HG02642 (cell line): ENCODE measurements at regions not wholly inside any gene's neighbourhood (a gene's known extent, or its start where the extent isn't known, plus 50 kb on each side); places are given as distances from the start of the nearest gene placed in this dataset.
"Not testable (repeated sequence)": the region's sequence is repeated elsewhere in the genome, so short reads cannot be mapped to it uniquely, and the experiment has no call there.

ENCODE experiments used
- ATAC-seq: cut with Tn5 transposase; IDR thresholded peaks from one replicate; pipeline ENCODE4 v1.9.1; 2021; ENCODE audit warnings: mild to moderate bottlenecking; ENCODE audit not compliant: unreplicated experiment, poor library complexity

GRCh38 chr20:24418731-24419130 lies 50.7 kb upstream of the SYNDIG1 start:
- no peak for ATAC-seq

- no peak for ATAC-seq
Measured at GRCh38 chr20:24417485-24417884, 51.9 kb upstream of the SYNDIG1 start.

- ATAC-seq, result not testable (repeated sequence)
Measured at GRCh38 chr20:24415444-24415843, 54.0 kb upstream of the SYNDIG1 start.

GRCh38 chr20:24411834-24412216 lies 57.6 kb upstream of the SYNDIG1 start:
- ATAC-seq, result no peak

- no peak for ATAC-seq
Measured at GRCh38 chr20:24411003-24411833, 58.2 kb upstream of the SYNDIG1 start.

- ATAC-seq, result no peak
Measured at GRCh38 chr20:24407151-24407550, 62.3 kb upstream of the SYNDIG1 start.

GRCh38 chr20:24406750-24407149 lies 62.7 kb upstream of the SYNDIG1 start:
- ATAC-seq, result no peak

- no peak for ATAC-seq
Measured at GRCh38 chr20:24406251-24406650, 63.2 kb upstream of the SYNDIG1 start.

GRCh38 chr20:24405810-24406209 lies 63.6 kb upstream of the SYNDIG1 start:
- ATAC-seq, result no peak

- no peak for ATAC-seq
Measured at GRCh38 chr20:24403406-24403805, 66.0 kb upstream of the SYNDIG1 start.

- ATAC-seq, result no peak
Measured at GRCh38 chr20:24402188-24402587, 67.2 kb upstream of the SYNDIG1 start.

- ATAC-seq, result no peak
Measured at GRCh38 chr20:24395151-24395550, 74.3 kb upstream of the SYNDIG1 start.

- no peak for ATAC-seq
Measured at GRCh38 chr20:24393903-24394302, 75.5 kb upstream of the SYNDIG1 start.

GRCh38 chr20:24392612-24393011 lies 76.8 kb upstream of the SYNDIG1 start:
- ATAC-seq, result no peak

- no peak for ATAC-seq
Measured at GRCh38 chr20:24389686-24390085, 79.7 kb upstream of the SYNDIG1 start.

GRCh38 chr20:24388828-24389380 lies 80.5 kb upstream of the SYNDIG1 start:
- ATAC-seq, result no peak

GRCh38 chr20:24385547-24385946 lies 83.9 kb upstream of the SYNDIG1 start:
- ATAC-seq, result no peak

GRCh38 chr20:24384865-24385264 lies 84.6 kb upstream of the SYNDIG1 start:
- ATAC-seq, result no peak

- ATAC-seq, result no peak
Measured at GRCh38 chr20:24382743-24383142, 86.7 kb upstream of the SYNDIG1 start.

GRCh38 chr20:24382331-24382730 lies 87.1 kb upstream of the SYNDIG1 start:
- no peak for ATAC-seq

- ATAC-seq, result no peak
Measured at GRCh38 chr20:24381886-24382285, 87.5 kb upstream of the SYNDIG1 start.

- no peak for ATAC-seq
Measured at GRCh38 chr20:24379484-24379927, 89.9 kb upstream of the SYNDIG1 start.
